ENCODE measurements at regions not wholly inside any gene's neighbourhood (a gene's known extent, or its start where the extent isn't known, plus 50 kb on each side); places are given as distances from the start of the nearest gene placed in this dataset.

GRCh38 chr15:94047566-94047965 lies 183.8 kb upstream of the MCTP2 start:
- ChIA-PET CTCF (no interaction called here), POLR2A (ENCODE audit: unreplicated experiment) (no interaction called here)
- Histone ChIP-seq H3K4ac (ENCODE audit: low read depth, low read length) (no peak overlapping the region), H3K14ac (replicated peaks; ENCODE audit: low read depth, low read length) (no peak overlapping the region), H3K4me3 (ENCODE audit: insufficient read depth, low read depth, low read length) (no peak overlapping the region), H2AK9ac (replicated peaks; ENCODE audit: low read depth, low read length, poor library complexity) (no peak overlapping the region), H3K23ac (ENCODE audit: low read depth, low read length) (no peak overlapping the region), H3K9ac (ENCODE audit: low read depth, low read length) (no peak overlapping the region), H3K9me1 (ENCODE audit: insufficient read depth, low read length) (no peaks in the 10 kb centered on the region), H4K8ac (ENCODE audit: low read depth in 2 of 2, low read length in 2 of 2) (no peak overlapping the region), H4K5ac (ENCODE audit: low read depth, low read length) (no peak overlapping the region), H2BK15ac (ENCODE audit: low read depth, low read length) (no peak overlapping the region), H3K27me3 (ENCODE audit: control insufficient read depth, insufficient read depth, low read length) (no peaks in the 10 kb centered on the region), H4K20me1 (ENCODE audit: insufficient read depth, low read length) (no peaks in the 10 kb centered on the region), H3K36me3 (ENCODE audit: control insufficient read depth, insufficient read depth, low read length) (no peaks in the 10 kb centered on the region), H3K56ac (ENCODE audit: extremely low read depth, insufficient read depth, low read length) (no peak overlapping the region), H3K18ac (ENCODE audit: low read depth, low read length) (no peak overlapping the region), H3K4me2 (ENCODE audit: low read depth, low read length) (no peak overlapping the region), H2BK20ac (ENCODE audit: low read depth, low read length) (no peak overlapping the region), H2BK120ac (ENCODE audit: low read depth, low read length) (no peak overlapping the region), H2BK5ac (ENCODE audit: low read depth, low read length, poor library complexity, severe bottlenecking) (no peak overlapping the region), H4K91ac (ENCODE audit: insufficient read depth, low read depth, low read length) (no peak overlapping the region), H3K4me1 (ENCODE audit: control insufficient read depth, insufficient read depth, low read length) (no peaks in the 10 kb centered on the region), H3K27ac (ENCODE audit: insufficient read depth, low read length) (no peak overlapping the region), H2AK5ac (ENCODE audit: low read depth, low read length) (no peak overlapping the region), H3K9me3 (ENCODE audit: control insufficient read depth, insufficient read depth, low read length) (peaks cover 15% of the 10 kb centered on the region), H3K79me1 (ENCODE audit: low read depth in 1 of 2, low read length in 2 of 2) (no peaks in the 10 kb centered on the region), H2AFZ (replicated peaks; ENCODE audit: low read length, poor library complexity) (no peak overlapping the region)
- in situ Hi-C loops (cut with MboI; ENCODE audit: low sequenced_read_pairs): no loop called here
- no CpG with 5 or more reads among the region's 2 CpGs for WGBS, 2 experiments (ENCODE audit: extremely low coverage in 2 of 2, insufficient read length in 1 of 2)
- ATAC-seq (ENCODE audit: low read depth): no peak
- dilution Hi-C loops (cut with HindIII; ENCODE audit: low sequenced_read_pairs, unreplicated experiment): no loop called here
- no peak for DNase-seq
- no TSS peak for BruUV-seq (replicated peaks)
- no peak for TF ChIP-seq USF2 (IDR thresholded peaks at IDR 0.05; ENCODE audit: low read depth, low read length)
- no peak for TF ChIP-seq MXI1 (IDR thresholded peaks at IDR 0.05; ENCODE audit: borderline replicate concordance, low read depth, low read length)
- TF ChIP-seq POLR2A (IDR thresholded peaks at IDR 0.05; ENCODE audit: low read depth, low read length): no peak
- TF ChIP-seq BHLHE40 (IDR thresholded peaks at IDR 0.05; ENCODE audit: low read depth, low read length): no peak
- no peak for TF ChIP-seq RAD21 (IDR thresholded peaks at IDR 0.05; ENCODE audit: low read length)
- TF ChIP-seq MAZ (IDR thresholded peaks at IDR 0.05; ENCODE audit: borderline replicate concordance, low read depth, low read length): no peak
- TF ChIP-seq NFE2L2 (IDR thresholded peaks at IDR 0.05; ENCODE audit: low read depth, low read length): no peak
- TF ChIP-seq FOS (IDR thresholded peaks at IDR 0.05; ENCODE audit: low read depth, low read length): no peak
- no peak for TF ChIP-seq CEBPB (IDR thresholded peaks at IDR 0.05; ENCODE audit: low read depth, low read length)
- no peak for TF ChIP-seq SMC3 (IDR thresholded peaks at IDR 0.05; ENCODE audit: low read depth, low read length)
- no peak for TF ChIP-seq ELK1 (IDR thresholded peaks at IDR 0.05; ENCODE audit: borderline replicate concordance, low read depth, low read length)
- no peak for TF ChIP-seq MAFK (IDR thresholded peaks at IDR 0.05; ENCODE audit: low read depth, low read length)
- no peak for TF ChIP-seq RFX5 (IDR thresholded peaks at IDR 0.05; ENCODE audit: low read depth, low read length)
- TF ChIP-seq CTCF (conservative IDR thresholded peaks at IDR 0.05; ENCODE audit: low read depth, low read length): no peak
- TF ChIP-seq RCOR1 (IDR thresholded peaks at IDR 0.05; ENCODE audit: insufficient replicate concordance, low read length): no peak
- TF ChIP-seq CHD1 (IDR thresholded peaks at IDR 0.05; ENCODE audit: low read depth, low read length): no peak
- intact Hi-C loops (cut with micrococcal nuclease): no loop called here
